Common myeloid progenitor, CD34-positive (primary cell): ENCODE measurements at regions not wholly inside any gene's neighbourhood (a gene's known extent, or its start where the extent isn't known, plus 50 kb on each side); places are given as distances from the start of the nearest gene placed in this dataset.
"Not testable (repeated sequence)": the region's sequence is repeated elsewhere in the genome, so short reads cannot be mapped to it uniquely, and the experiment has no call there.

ENCODE experiments used
- CTCF ChIA-PET: fragments of 350-600 bp; sonication (Branson Sonifier 250); formaldehyde crosslinking; loops from one replicate; lab custom pipeline; 2021; ENCODE audit warnings: antibody characterized with exemption; lab: Charles Lee
- POLR2A ChIA-PET: fragments of 350-600 bp; sonication (Branson Sonifier 250); formaldehyde crosslinking; loops from one replicate; lab custom pipeline; 2021; ENCODE audit warnings: antibody characterized with exemption; lab: Charles Lee
- DNase-seq, 3 donors: peaks; one replicate each; pipeline versions ENCODE4 v3.0.0 to v3.0.0-alpha.2; 2013
- H3K27ac ChIP-seq, 2 experiments: 1 replicate in 1 of 2; 2 replicates in 1 of 2; pipeline ENCODE4 v1.7.0; 2013; ENCODE audit warnings: inconsistent platforms in 2 of 2, low read length in 2 of 2, mild to moderate bottlenecking in 2 of 2, low read depth in 1 of 2, moderate library complexity in 1 of 2; ENCODE audit not compliant: severe bottlenecking in 2 of 2, insufficient read depth in 1 of 2, poor library complexity in 1 of 2
- H3K27me3 ChIP-seq, 5 experiments: replicated peaks in 2 of 5; 1 replicate in 3 of 5; 2 replicates in 2 of 5; pipeline versions ENCODE4 v1.6.1 to v1.7.0; 2013; ENCODE audit warnings: low read length in 4 of 5, mild to moderate bottlenecking in 2 of 5, moderate library complexity in 2 of 5, inconsistent platforms in 1 of 5; ENCODE audit not compliant: insufficient read depth in 5 of 5, control insufficient read depth in 4 of 5
- H3K36me3 ChIP-seq, 4 experiments: 1 replicate in 2 of 4; 2 replicates in 2 of 4; pipeline versions ENCODE4 v1.6.1 to v1.7.0; 2013; ENCODE audit warnings: low read length in 3 of 4, control low read depth in 1 of 4, mild to moderate bottlenecking in 1 of 4; ENCODE audit not compliant: control insufficient read depth in 4 of 4, insufficient read depth in 4 of 4
- H3K4me1 ChIP-seq, 4 experiments: 1 replicate in 3 of 4; 2 replicates in 1 of 4; pipeline versions ENCODE4 v1.6.1 to v1.7.1; 2013; ENCODE audit warnings: low read length in 3 of 4, mild to moderate bottlenecking in 3 of 4, control low read depth in 1 of 4, inconsistent platforms in 1 of 4, moderate library complexity in 1 of 4; ENCODE audit not compliant: control insufficient read depth in 4 of 4, insufficient read depth in 4 of 4; ENCODE audit errors: control extremely low read depth in 1 of 4
- H3K4me3 ChIP-seq, 7 experiments: 1 replicate in 4 of 7; 2 replicates in 3 of 7; pipeline versions ENCODE4 v1.5.1 to v1.7.0; 2013; ENCODE audit warnings: mild to moderate bottlenecking in 7 of 7, low read length in 6 of 7, moderate library complexity in 6 of 7, inconsistent platforms in 2 of 7, low read depth in 2 of 7, control low read depth in 1 of 7; ENCODE audit not compliant: insufficient read depth in 4 of 7, control insufficient read depth in 1 of 7; ENCODE audit errors: extremely low read depth in 1 of 7
- H3K9me3 ChIP-seq, 5 experiments: 1 replicate in 4 of 5; 2 replicates in 1 of 5; pipeline versions ENCODE4 v1.6.1 to v1.7.1; 2013; ENCODE audit warnings: low read length in 4 of 5, mild to moderate bottlenecking in 2 of 5, inconsistent platforms in 1 of 5, low read depth in 1 of 5, moderate library complexity in 1 of 5; ENCODE audit not compliant: control insufficient read depth in 4 of 5, insufficient read depth in 2 of 5; ENCODE audit errors: control extremely low read depth in 1 of 5
- WGBS: methylation state at CpG from one replicate; pipeline ENCODE4 v1.1.5; 2013; ENCODE audit not compliant: insufficient coverage; 5-methylcytosine and 5-hydroxymethylcytosine counted together

DNA sequence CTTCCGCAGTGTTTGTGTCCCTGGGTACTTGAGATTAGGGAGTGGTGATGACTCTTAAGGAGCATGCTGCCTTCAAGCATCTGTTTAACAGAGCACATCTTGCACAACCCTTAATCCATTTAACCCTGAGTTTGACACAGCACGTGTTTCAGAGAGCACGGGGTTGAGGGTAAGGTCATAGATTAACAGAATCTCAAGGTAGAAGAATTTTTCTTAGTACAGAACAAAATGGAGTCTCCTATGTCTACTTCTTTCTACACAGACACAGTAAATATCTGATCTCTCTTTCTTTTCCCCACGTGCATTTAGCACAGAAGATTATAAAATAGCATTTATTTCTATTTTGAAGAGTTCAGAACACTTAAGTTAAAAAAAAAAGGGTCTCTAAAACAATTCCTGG, 63.8 kb upstream of the ANXA1 start:
- H3K36me3 ChIP-seq, CTCF ChIA-PET: not testable (repeated sequence)
- no CpG with 5 or more reads among the region's 4 CpGs for whole genome bisulfite sequencing

DNA sequence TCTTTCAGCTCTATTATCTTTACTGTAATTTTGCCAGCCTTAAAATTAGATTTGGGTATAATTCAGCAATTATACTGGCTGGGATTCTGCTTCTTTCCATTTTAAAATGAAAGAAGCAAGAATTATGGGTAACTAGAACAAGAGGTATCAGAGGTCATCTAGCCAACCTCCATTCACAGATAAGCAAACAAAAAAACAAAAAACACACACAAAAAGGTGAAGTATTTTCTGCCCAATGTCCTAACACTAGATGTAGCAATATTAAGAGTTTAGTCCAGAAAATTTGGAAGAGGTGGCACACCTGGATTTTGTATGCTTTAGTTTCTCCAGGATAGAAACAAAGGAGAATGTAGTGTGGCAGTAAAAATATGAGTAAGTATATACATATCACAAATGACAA, 68.1 kb upstream of the ANXA1 start:
- DNase-seq: no peak
- H3K4me3 ChIP-seq: no peak overlapping the region
- CTCF ChIA-PET: interaction anchor here (1.0 to 6.9 kb wide), 3 partner anchors 170 to 225 kb away, joined by 3 to 86 read pairs (median 32); no protein-coding TSS in a partner anchor
- H3K4me1 ChIP-seq: no peaks in the 10 kb centered on the region
- H3K27ac ChIP-seq: no peak overlapping the region
- no peaks in the 10 kb centered on the region for H3K9me3 ChIP-seq
- POLR2A ChIA-PET: no interaction called here
- H3K27me3 ChIP-seq: no peaks in the 10 kb centered on the region
- no peaks in the 10 kb centered on the region for H3K36me3 ChIP-seq

More for the DNA sequence above, 63.8 kb upstream of the ANXA1 start:
- H3K9me3 ChIP-seq, H3K4me1 ChIP-seq, POLR2A ChIA-PET, DNase-seq, H3K27ac ChIP-seq, H3K4me3 ChIP-seq, H3K27me3 ChIP-seq: not testable (repeated sequence)

DNA sequence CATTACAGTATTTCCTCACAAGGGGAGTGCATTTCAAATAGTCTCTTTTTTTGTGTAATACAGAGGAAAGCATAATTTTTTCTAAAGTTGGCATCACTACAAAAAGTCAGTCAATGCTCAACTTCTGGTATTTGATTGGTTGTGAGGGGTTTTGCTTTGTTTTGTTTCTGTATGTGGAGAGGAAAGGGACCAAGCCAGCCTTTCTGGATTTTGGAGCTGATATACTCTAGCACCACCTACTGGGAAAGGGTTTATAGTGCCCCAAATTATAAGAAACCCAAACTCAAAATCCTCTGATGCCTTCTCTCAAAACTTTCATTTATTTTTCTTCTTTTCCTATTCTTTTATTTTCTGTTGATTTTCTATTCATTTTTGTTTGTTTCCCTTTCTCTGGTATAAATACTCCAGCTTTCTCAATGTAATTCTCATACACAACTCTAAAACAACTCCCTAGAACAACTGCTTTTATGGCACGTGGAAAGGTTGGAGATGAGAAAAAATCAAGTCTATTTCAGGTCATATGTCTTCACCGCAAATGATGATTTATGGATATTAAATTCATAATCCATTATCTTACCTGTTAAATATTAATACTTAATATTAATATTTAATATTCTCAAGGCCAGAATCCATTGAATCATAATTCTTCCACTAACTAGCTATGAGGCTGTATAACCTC, 69.5 kb upstream of the ANXA1 start:
- H3K36me3 ChIP-seq: no peaks in the 10 kb centered on the region
- ChIA-PET POLR2A (no interaction called here), CTCF (interaction anchor here (0.8 to 6.9 kb wide), 13 partner anchors 9 to 238 kb away, joined by 3 to 86 read pairs (median 5); no protein-coding TSS in a partner anchor)
- no peaks in the 10 kb centered on the region for H3K9me3 ChIP-seq
- H3K4me3 ChIP-seq: no peak overlapping the region
- H3K4me1 ChIP-seq: no peaks in the 10 kb centered on the region
- H3K27me3 ChIP-seq: no peaks in the 10 kb centered on the region
- no peak overlapping the region for H3K27ac ChIP-seq
- no CpG with 5 or more reads among the region's 2 CpGs for WGBS
- peak; percentile 59 to 80 (median 73) for DNase-seq

DNA sequence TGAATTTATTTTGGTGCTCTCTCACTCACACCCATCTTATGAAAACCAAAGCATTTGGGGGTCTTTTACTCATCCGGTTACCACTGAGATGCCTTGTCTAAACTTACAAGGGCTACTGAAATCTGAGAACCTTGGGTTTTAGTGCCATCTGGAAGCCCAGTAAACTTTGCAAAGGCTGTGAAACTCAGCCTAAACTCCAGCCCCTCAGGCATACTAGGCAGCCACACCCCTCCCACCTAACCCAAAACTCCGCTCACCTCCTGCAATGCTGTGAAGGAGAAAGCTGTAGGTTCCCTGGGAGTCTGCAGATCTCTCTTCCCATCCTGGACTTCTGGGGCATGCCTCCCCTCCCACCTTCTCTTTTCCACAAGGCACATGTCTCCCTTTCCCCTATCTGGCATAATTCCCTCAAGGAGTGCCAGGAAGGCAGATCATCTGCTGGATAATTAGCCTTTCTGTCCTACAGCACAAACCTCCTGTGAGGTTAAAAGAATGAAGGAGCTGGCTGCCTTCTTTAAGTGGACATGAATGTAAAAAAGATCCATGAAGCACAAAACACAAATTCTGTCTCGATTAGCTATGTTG, 71.5 kb upstream of the ANXA1 start:
- Histone ChIP-seq H3K4me1 (no peaks in the 10 kb centered on the region), H3K9me3 (no peaks in the 10 kb centered on the region), H3K27me3 (no peaks in the 10 kb centered on the region), H3K27ac (no peak overlapping the region), H3K4me3 (no peak overlapping the region), H3K36me3 (no peaks in the 10 kb centered on the region)
- WGBS: 100% methylated on average over 1 of the region's 3 CpGs
- no peak for DNase-seq
- ChIA-PET POLR2A (no interaction called here), CTCF (interaction anchor here (0.7 to 6.9 kb wide), 15 partner anchors 10 to 222 kb away, joined by 3 to 86 read pairs (median 5); no protein-coding TSS in a partner anchor)

DNA sequence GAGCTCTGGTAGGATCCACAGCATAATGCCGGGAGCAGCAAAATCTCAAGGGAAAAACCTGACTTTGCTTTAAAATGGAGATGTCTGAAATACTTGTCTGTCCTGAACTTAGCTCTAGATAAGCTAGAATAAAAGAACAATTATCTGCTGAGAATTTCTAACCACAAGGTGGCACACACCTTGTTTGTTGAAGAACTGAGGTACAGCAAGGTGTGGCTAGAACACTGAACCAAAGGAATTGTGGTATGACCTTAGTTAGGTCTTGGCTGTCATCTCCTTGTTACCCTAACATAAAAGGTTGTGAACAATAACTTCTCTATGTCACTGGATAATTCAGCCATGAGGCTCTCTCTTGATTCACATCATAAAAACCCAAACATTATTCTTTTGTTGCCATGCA, 72.3 kb upstream of the ANXA1 start:
- POLR2A ChIA-PET: no interaction called here
- Histone ChIP-seq H3K9me3 (no peaks in the 10 kb centered on the region), H3K4me1 (no peaks in the 10 kb centered on the region), H3K4me3 (no peak overlapping the region), H3K36me3 (no peaks in the 10 kb centered on the region), H3K27me3 (no peaks in the 10 kb centered on the region), H3K27ac (no peak overlapping the region)
- WGBS: no CpG with 5 or more reads among the region's 1 CpG
- CTCF ChIA-PET: interaction anchor here (0.9 to 6.9 kb wide), 10 partner anchors 9 to 221 kb away, joined by 3 to 86 read pairs (median 6); no protein-coding TSS in a partner anchor
- DNase-seq: peak in 2 of 3 donors; percentile 9 to 13

DNA sequence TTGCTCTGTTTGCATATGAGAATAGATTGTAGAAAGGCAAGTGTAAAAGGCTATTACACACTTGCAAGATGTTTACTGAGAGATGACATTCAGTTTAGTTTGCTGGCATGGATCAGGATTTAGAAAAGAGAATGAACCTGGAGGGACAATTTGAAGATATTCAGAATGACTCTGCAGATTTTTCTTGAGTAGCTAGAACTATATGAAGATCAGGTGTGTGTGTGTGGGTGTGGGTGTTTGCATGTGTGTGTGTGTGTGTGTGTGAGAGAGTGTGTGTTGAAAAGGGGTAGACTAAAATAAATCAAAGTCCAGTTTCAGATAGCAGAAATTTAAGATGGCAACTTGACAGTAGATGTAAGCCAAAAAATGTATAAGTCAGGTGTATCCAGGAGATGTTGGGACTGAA, 74.0 kb upstream of the ANXA1 start:
- H3K27ac ChIP-seq: no peak overlapping the region
- ChIA-PET POLR2A (no interaction called here), CTCF (interaction anchor here (5.8 to 6.9 kb wide), 2 partner anchors 206 to 219 kb away, joined by 32 to 86 read pairs; no protein-coding TSS in a partner anchor)
- no peaks in the 10 kb centered on the region for H3K4me1 ChIP-seq
- peak in 1 of 3 donors; percentile 10 for DNase-seq
- no peaks in the 10 kb centered on the region for H3K9me3 ChIP-seq
- no peaks in the 10 kb centered on the region for H3K27me3 ChIP-seq
- H3K36me3 ChIP-seq: no peaks in the 10 kb centered on the region
- H3K4me3 ChIP-seq: no peak overlapping the region

DNA sequence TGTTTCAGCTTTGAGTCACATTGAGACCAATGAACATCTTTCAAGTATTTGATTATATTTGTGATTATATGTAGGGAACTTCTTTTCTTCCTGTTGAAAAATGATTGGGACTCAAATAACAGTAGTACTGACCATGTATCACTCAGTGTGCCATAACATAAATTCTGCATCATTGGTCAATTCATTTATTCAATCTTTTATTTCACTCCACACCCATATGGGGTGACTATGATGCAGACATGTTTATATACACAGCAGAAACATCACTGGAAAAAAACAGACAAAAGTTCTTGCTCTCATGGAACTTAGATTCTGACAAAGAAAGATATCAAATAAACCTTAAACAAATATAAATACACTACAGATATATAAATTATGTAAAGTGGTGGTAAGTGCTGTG, 74.7 kb upstream of the ANXA1 start:
- CTCF ChIA-PET: no interaction called here
- DNase-seq: no peak

More for the DNA sequence above, 74.7 kb upstream of the ANXA1 start:
- H3K27me3 ChIP-seq: no peaks in the 10 kb centered on the region
- POLR2A ChIA-PET: no interaction called here
- no peaks in the 10 kb centered on the region for H3K36me3 ChIP-seq
- no peaks in the 10 kb centered on the region for H3K9me3 ChIP-seq
- H3K4me1 ChIP-seq: no peaks in the 10 kb centered on the region
- H3K27ac ChIP-seq: no peak overlapping the region
- no peak overlapping the region for H3K4me3 ChIP-seq
